ENCODE measurements at regions not wholly inside any gene's neighbourhood (a gene's known extent, or its start where the extent isn't known, plus 50 kb on each side); places are given as distances from the start of the nearest gene placed in this dataset.

GRCh38 chr15:35648941-35649340, 103.0 kb upstream of the DPH6 start:
- TF ChIP-seq CTCF (IDR thresholded peaks at IDR 0.05) (no peak), POLR2A (IDR thresholded peaks at IDR 0.05) (no peak), EP300 (IDR thresholded peaks at IDR 0.05) (no peak)

Data from tibial nerve (tissue), 4 donors.